WTC11 (cell line): ENCODE measurements at regions not wholly inside any gene's neighbourhood (a gene's known extent, or its start where the extent isn't known, plus 50 kb on each side); places are given as distances from the start of the nearest gene placed in this dataset.

Source experiments
- ATAC-seq: fragments of 200-7000 bp; cut with Tn5 transposase; 2 replicates; pipeline ENCODE4 v1.10.0; 2021; ENCODE audit warnings: mild to moderate bottlenecking, moderate library complexity
- CTCF ChIA-PET: fragments of 300-600 bp; sonication (Branson Sonifier 250); formaldehyde crosslinking; loops from one replicate; lab custom pipeline; 2021; ENCODE audit warnings: antibody characterized with exemption; lab: Charles Lee
- POLR2A ChIA-PET: fragments of 350-600 bp; sonication (Branson Sonifier 250); formaldehyde crosslinking; loops from one replicate; lab custom pipeline; 2021; ENCODE audit warnings: antibody characterized with exemption; lab: Charles Lee
- DNase-seq: peaks from one replicate; pipeline ENCODE4 v3.0.0; 2021; ENCODE audit warnings: low spot score
- H3K27ac Mint-ChIP-seq: 2 replicates; pipeline ENCODE4 v1.8.0; 2021; ENCODE audit warnings: mixed read lengths
- H3K27me3 Mint-ChIP-seq: 2 replicates; pipeline ENCODE4 v1.8.0; 2021; ENCODE audit warnings: low read depth, mild to moderate bottlenecking, moderate library complexity, mixed read lengths
- H3K36me3 Mint-ChIP-seq: 2 replicates; pipeline ENCODE4 v1.8.0; 2021; ENCODE audit warnings: mixed read lengths
- H3K4me1 Mint-ChIP-seq: 2 replicates; pipeline ENCODE4 v1.8.0; 2022; ENCODE audit warnings: mixed read lengths
- H3K4me3 Mint-ChIP-seq: 2 replicates; pipeline ENCODE4 v1.8.0; 2021; ENCODE audit warnings: mild to moderate bottlenecking, moderate library complexity, mixed read lengths
- H3K9me3 Mint-ChIP-seq: 2 replicates; pipeline ENCODE4 v1.8.0; 2021; ENCODE audit warnings: mixed read lengths
- ARID4B ChIP-seq: sonication (generic); formaldehyde crosslinking; IDR thresholded peaks from 2 replicates; pipeline ENCODE4 v1.8.0; 2023; ENCODE audit warnings: missing genetic modification reagents, mild to moderate bottlenecking, borderline replicate concordance
- ATF6 ChIP-seq: sonication (generic); formaldehyde crosslinking; IDR thresholded peaks from 2 replicates; pipeline ENCODE4 v1.8.1; 2023; ENCODE audit warnings: mild to moderate bottlenecking, missing genetic modification reagents
- CBFB ChIP-seq: sonication (generic); formaldehyde crosslinking; IDR thresholded peaks from 2 replicates; pipeline ENCODE4 v1.8.1; 2022; ENCODE audit warnings: mild to moderate bottlenecking, low read depth, missing genetic modification reagents
- CREB1 ChIP-seq: sonication (generic); formaldehyde crosslinking; IDR thresholded peaks from 2 replicates; pipeline ENCODE4 v1.8.0; 2023; ENCODE audit warnings: mild to moderate bottlenecking, missing genetic modification reagents
- E2F4 ChIP-seq: sonication (generic); formaldehyde crosslinking; IDR thresholded peaks from 2 replicates; pipeline ENCODE4 v1.8.1; 2022; ENCODE audit warnings: low read depth, mild to moderate bottlenecking, moderate library complexity, missing genetic modification reagents, borderline replicate concordance
- ESRRA ChIP-seq: sonication (generic); formaldehyde crosslinking; IDR thresholded peaks from 2 replicates; pipeline ENCODE4 v1.8.1; 2022; ENCODE audit warnings: mild to moderate bottlenecking, missing genetic modification reagents, borderline replicate concordance
- FOXJ3 ChIP-seq: sonication (generic); formaldehyde crosslinking; IDR thresholded peaks from 2 replicates; pipeline ENCODE4 v1.9.0; 2021; ENCODE audit warnings: missing genetic modification reagents, mild to moderate bottlenecking, borderline replicate concordance
- FOXP1 ChIP-seq: sonication (generic); formaldehyde crosslinking; IDR thresholded peaks from 2 replicates; pipeline ENCODE4 v1.8.0; 2022; ENCODE audit warnings: missing genetic modification reagents, mild to moderate bottlenecking, moderate library complexity, borderline replicate concordance
- FOXP4 ChIP-seq: sonication (generic); formaldehyde crosslinking; IDR thresholded peaks from 2 replicates; pipeline ENCODE4 v1.8.0; 2022; ENCODE audit warnings: mild to moderate bottlenecking, missing genetic modification reagents
- MAX ChIP-seq: sonication (generic); formaldehyde crosslinking; IDR thresholded peaks from 2 replicates; pipeline ENCODE4 v1.8.0; 2022; ENCODE audit warnings: mild to moderate bottlenecking, missing genetic modification reagents
- MYBL2 ChIP-seq: sonication (generic); formaldehyde crosslinking; IDR thresholded peaks from 2 replicates; pipeline ENCODE4 v1.8.1; 2023; ENCODE audit warnings: mild to moderate bottlenecking, moderate library complexity, missing genetic modification reagents
- ZBTB21 ChIP-seq: sonication (generic); formaldehyde crosslinking; IDR thresholded peaks from 2 replicates; pipeline ENCODE4 v1.8.1; 2023; ENCODE audit warnings: mild to moderate bottlenecking, missing genetic modification reagents, borderline replicate concordance
- ZNF263 ChIP-seq: sonication (generic); formaldehyde crosslinking; IDR thresholded peaks from 2 replicates; pipeline ENCODE4 v1.8.1; 2022; ENCODE audit warnings: low read depth, mild to moderate bottlenecking, moderate library complexity, missing genetic modification reagents
- ZNF671 ChIP-seq: fragments of 250-450 bp; sonication (Bioruptor Pico); IDR thresholded peaks from 2 replicates; pipeline ENCODE4 v1.8.0; 2021; ENCODE audit warnings: mild to moderate bottlenecking

- POLR2A ChIA-PET = no interaction called here
Measured at GRCh38 chrX:147737690-147738089, 174.0 kb upstream of the FMR1 start.

More at GRCh38 chrX:147737690-147738089, 174.0 kb upstream of the FMR1 start:
- TF ChIP-seq ZNF671 (no peak), E2F4 (CRISPR knock-in tag) (no peak), ATF6 (CRISPR knock-in tag) (no peak), MAX (no peak), CBFB (CRISPR knock-in tag) (no peak), FOXJ3 (CRISPR knock-in tag) (no peak), CREB1 (no peak), ZBTB21 (no peak), ARID4B (CRISPR knock-in tag) (no peak), ZNF263 (CRISPR knock-in tag) (no peak), FOXP1 (no peak), ESRRA (no peak), FOXP4 (no peak), MYBL2 (CRISPR knock-in tag) (no peak)
- CTCF ChIA-PET = no interaction called here
- Mint-ChIP-seq H3K36me3 (peaks cover 41% of the 10 kb centered on the region), H3K4me3 (no peak overlapping the region), H3K27me3 (no peaks in the 10 kb centered on the region; the same call in none of the 2 replicates), H3K9me3 (peaks cover 56% of the 10 kb centered on the region), H3K4me1 (no peaks in the 10 kb centered on the region), H3K27ac (no peak overlapping the region)
- no peak for ATAC-seq
- no peak for DNase-seq
